ENCODE measurements at regions not wholly inside any gene's neighbourhood (a gene's known extent, or its start where the extent isn't known, plus 50 kb on each side); places are given as distances from the start of the nearest gene placed in this dataset.

DNA sequence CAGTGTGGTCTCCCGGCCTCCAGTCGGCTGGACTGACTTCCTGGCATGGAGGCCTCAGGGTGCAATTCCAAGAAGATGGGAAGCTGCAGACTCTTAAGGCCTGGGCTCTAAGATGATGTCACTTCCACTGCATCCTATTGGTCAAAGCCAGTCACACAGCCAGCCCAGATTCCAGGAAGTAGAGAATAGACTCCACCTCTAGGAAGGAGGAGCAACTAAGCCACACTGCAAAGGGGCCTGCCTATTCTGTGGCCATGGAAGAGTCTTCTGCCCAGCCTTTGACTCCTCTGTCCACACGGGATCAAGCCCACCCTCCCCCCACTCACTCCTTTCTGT, 103.9 kb upstream of the RFLNA start:
- no peaks in the 10 kb centered on the region for H3K27me3 ChIP-seq
- TF ChIP-seq, protein P1, sequence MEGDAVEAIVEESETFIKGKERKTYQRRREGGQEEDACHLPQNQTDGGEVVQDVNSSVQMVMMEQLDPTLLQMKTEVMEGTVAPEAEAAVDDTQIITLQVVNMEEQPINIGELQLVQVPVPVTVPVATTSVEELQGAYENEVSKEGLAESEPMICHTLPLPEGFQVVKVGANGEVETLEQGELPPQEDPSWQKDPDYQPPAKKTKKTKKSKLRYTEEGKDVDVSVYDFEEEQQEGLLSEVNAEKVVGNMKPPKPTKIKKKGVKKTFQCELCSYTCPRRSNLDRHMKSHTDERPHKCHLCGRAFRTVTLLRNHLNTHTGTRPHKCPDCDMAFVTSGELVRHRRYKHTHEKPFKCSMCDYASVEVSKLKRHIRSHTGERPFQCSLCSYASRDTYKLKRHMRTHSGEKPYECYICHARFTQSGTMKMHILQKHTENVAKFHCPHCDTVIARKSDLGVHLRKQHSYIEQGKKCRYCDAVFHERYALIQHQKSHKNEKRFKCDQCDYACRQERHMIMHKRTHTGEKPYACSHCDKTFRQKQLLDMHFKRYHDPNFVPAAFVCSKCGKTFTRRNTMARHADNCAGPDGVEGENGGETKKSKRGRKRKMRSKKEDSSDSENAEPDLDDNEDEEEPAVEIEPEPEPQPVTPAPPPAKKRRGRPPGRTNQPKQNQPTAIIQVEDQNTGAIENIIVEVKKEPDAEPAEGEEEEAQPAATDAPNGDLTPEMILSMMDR (IDR thresholded peaks at IDR 0.05): no peak
- H3K9me3 ChIP-seq: peaks cover 0 to under 1% (median 0%) of the 10 kb centered on the region in 3 donors
- peaks cover 0 to 15% (median 5%) of the 10 kb centered on the region in 4 donors for H3K4me1 ChIP-seq
- DNase-seq: no peak
- no peak overlapping the region for H3K27ac ChIP-seq
- H3K4me3 ChIP-seq: no peak overlapping the region
- no peaks in the 10 kb centered on the region for H3K36me3 ChIP-seq
- intact Hi-C loops (cut with DNase I; ENCODE audit: low total_unique reads): no loop called here

DNA sequence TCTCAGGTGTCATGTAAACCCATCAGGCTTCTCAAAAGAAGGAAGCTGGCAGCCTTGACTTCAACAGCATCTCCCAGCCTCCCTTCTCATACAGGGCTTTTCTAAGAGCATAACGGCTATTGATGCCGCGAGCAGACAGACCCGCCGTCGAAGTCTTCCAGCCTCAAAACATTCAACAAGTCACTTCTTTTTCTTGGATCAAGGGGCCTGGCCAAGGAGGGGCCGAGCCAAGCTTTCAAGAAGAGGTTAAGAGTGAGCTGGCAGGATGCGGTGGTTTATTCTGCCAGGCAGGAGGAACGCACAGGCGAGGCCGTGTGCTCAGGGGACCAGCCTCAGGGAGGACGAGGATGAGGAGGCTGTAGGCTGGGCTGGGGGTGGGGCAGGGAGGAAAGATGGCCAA, 102.9 kb upstream of the RFLNA start:
- no peak for DNase-seq
- TF ChIP-seq, protein P1 (IDR thresholded peaks at IDR 0.05): no peak
- Histone ChIP-seq H3K36me3 (no peaks in the 10 kb centered on the region), H3K9me3 (peaks cover 0 to 6% (median 0%) of the 10 kb centered on the region in 3 donors), H3K27me3 (no peaks in the 10 kb centered on the region), H3K27ac (no peak overlapping the region), H3K4me1 (peaks cover 0 to 15% (median 5%) of the 10 kb centered on the region in 4 donors), H3K4me3 (no peak overlapping the region)
- intact Hi-C loops (cut with DNase I; ENCODE audit: low total_unique reads): no loop called here

DNA sequence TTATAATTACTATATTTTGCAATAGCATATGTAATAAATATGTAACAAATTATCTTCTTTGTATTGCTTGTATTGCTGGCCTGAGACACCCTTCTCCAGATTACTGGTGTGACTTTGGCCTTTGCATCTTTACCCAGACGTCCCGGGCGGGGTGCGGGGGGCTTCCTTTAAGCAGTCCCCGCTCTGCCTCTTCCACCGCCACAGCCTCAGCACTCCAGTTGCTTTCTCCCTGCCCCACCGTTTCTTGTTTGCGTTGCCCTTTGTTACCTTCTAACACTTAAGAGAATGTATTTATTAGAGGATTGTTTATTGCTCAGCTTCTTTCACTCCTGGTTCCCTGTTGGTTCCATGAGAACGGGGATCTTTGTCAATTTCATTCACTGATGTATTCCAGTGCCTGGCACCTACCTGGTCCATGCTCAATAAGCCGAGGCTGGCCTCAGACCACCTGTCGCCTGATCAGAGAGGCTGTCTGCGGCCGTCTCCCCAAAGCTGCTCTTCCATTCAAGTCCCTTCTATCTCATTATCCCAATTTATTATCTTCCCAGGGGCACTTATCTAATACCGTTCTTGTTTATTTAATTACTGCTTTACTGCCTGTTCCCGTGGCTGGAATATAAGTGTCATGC, 100.5 kb upstream of the RFLNA start:
- Histone ChIP-seq H3K9me3 (peaks cover 0 to 13% (median 5%) of the 10 kb centered on the region in 3 donors), H3K4me3 (no peak overlapping the region), H3K27ac (no peak overlapping the region), H3K4me1 (peaks cover 0 to 1% (median 0%) of the 10 kb centered on the region in 4 donors), H3K27me3 (no peaks in the 10 kb centered on the region), H3K36me3 (no peaks in the 10 kb centered on the region)
- TF ChIP-seq, protein P1 (IDR thresholded peaks at IDR 0.05): no peak
- intact Hi-C loops (cut with DNase I; ENCODE audit: low total_unique reads): no loop called here
- DNase-seq: no peak

DNA sequence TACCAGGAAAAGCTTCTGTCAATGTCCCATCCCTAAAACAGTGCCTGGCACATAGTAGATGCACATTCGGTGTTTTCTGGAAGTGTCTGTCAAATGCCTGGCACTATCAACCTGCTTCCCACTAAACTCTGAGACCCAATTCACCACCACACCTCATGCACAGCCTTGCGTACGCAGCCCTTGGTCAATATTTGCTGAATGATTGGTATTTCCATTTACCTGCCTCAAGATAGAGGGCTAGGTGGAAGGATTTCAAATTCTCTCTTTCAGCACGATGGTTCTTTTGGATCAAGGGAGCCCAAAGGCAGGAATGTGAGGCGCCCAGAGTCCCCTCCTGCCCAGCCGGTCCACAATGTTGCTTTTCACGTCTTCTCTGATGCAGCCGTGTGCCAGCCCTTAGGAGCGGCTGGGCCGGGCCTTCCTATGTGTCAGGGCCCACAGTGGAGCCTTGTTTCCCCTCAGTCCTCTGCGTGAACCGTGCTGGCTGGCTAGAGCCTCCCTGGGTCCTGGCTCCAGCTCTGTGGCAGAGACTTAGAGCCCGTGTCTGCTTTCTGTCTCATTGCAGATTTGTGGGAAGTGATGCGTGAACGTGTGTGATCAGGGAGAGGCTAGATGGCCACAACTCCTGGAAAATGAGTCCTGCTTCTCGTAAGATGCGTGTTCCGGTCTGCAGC, 99.9 kb upstream of the RFLNA start:
- Histone ChIP-seq H3K4me3 (no peak overlapping the region), H3K9me3 (peaks cover 0 to 13% (median 5%) of the 10 kb centered on the region in 3 donors), H3K4me1 (no peaks in the 10 kb centered on the region), H3K36me3 (no peaks in the 10 kb centered on the region), H3K27me3 (no peaks in the 10 kb centered on the region), H3K27ac (no peak overlapping the region)
- no peak for DNase-seq
- TF ChIP-seq, protein P1 (IDR thresholded peaks at IDR 0.05): no peak
- intact Hi-C loops (cut with DNase I; ENCODE audit: low total_unique reads): no loop called here

DNA sequence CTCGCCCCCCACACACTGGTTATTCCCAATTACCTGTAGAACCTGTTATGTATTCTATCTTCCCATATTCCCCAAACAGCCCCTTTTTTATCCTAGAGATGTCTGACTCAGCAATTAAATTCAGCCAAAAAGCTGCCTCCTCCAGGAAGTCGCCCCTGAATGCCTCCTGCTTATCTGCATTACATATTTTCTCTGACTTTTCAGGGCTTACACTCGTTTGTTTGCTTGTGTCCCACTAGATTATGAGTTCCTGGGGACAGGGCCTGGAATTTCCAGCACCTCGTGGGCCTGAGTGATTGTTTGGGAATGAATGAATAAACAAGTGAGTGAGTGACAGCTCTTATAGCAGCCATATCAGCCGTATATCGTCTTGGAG, 99.3 kb upstream of the RFLNA start:
- no peak for DNase-seq
- H3K36me3 ChIP-seq: no peaks in the 10 kb centered on the region
- no peak overlapping the region for H3K4me3 ChIP-seq
- peaks cover 0 to 13% (median 5%) of the 10 kb centered on the region in 3 donors for H3K9me3 ChIP-seq
- no peaks in the 10 kb centered on the region for H3K27me3 ChIP-seq
- H3K4me1 ChIP-seq: no peaks in the 10 kb centered on the region
- H3K27ac ChIP-seq: no peak overlapping the region
- TF ChIP-seq, protein P1 (IDR thresholded peaks at IDR 0.05): no peak
- intact Hi-C loops (cut with DNase I; ENCODE audit: low total_unique reads): no loop called here
